Effector memory CD8-positive, alpha-beta T cell (primary cell): ENCODE measurements at regions not wholly inside any gene's neighbourhood (a gene's known extent, or its start where the extent isn't known, plus 50 kb on each side); places are given as distances from the start of the nearest gene placed in this dataset.

Source experiments
- ATAC-seq: fragments of 150-1000 bp; cut with Tn5 transposase; replicated peaks from 2 replicates; pipeline ENCODE4 v1.10.0; 2021; ENCODE audit warnings: mild to moderate bottlenecking, moderate library complexity
- DNase-seq, 3 experiments: peaks; one replicate each; pipeline ENCODE4 v3.0.0; 2021
- H3K27ac Mint-ChIP-seq, 2 donors: one replicate each; pipeline ENCODE4 v1.8.0; 2022; ENCODE audit warnings: mild to moderate bottlenecking in 2 of 2, mixed read lengths in 2 of 2, moderate library complexity in 2 of 2
- H3K27me3 Mint-ChIP-seq, 2 donors: one replicate each; pipeline ENCODE4 v1.8.0; 2022; ENCODE audit warnings: mixed read lengths in 2 of 2
- H3K36me3 Mint-ChIP-seq: one replicate; pipeline ENCODE4 v1.8.0; 2022; ENCODE audit warnings: mild to moderate bottlenecking, moderate library complexity, mixed read lengths; ENCODE audit not compliant: insufficient read depth
- H3K4me1 Mint-ChIP-seq, 2 donors: one replicate each; pipeline ENCODE4 v1.8.0; 2022; ENCODE audit warnings: low read depth in 2 of 2, mixed read lengths in 2 of 2
- H3K4me3 Mint-ChIP-seq, 2 donors: one replicate each; pipeline ENCODE4 v1.8.0; 2022; ENCODE audit warnings: mild to moderate bottlenecking in 2 of 2, mixed read lengths in 2 of 2, moderate library complexity in 2 of 2
- H3K9me3 Mint-ChIP-seq, 2 donors: one replicate each; pipeline ENCODE4 v1.8.0; 2022; ENCODE audit warnings: mixed read lengths in 2 of 2

DNA sequence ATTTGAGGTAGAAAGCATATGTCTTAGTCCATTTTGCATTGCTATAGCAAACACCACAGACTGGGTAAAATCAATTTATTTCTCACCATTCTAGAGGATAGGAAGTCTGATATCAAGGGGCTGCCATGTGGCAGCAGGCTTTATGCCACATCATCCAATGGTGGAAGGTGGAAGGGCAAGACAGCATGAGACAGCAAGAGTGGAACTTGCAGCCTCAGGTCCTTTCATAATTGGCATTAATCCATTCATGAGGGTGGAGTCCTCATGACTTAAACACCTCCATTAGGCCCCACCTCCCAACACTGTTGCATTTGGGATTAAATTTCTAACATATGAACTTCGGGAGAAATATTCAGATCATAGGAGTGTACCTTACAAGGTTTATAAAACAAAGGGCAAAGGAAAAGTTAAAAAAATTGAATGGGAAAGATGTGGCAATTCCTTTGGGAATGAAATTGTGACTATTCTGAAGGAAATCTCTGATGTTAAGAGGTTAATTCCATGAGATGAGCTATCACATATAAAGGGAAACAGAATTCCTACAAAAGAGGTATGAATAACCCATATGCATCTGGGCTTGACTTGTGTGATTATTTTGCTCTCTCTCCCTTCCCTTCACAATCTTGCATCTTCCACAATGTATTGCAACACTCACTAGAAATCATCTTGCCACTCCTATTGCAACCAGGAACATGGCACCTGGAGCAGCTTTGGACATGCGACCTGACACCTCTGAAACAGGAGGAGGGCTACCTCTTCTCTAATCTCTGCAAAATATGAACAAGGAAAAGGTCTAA, 507.8 kb downstream of the EPHA4 start:
- H3K36me3 Mint-ChIP-seq = no peaks in the 10 kb centered on the region
- no peak for DNase-seq
- no peak overlapping the region for H3K4me3 Mint-ChIP-seq
- no peaks in the 10 kb centered on the region for H3K4me1 Mint-ChIP-seq
- peaks cover 17 to 32% of the 10 kb centered on the region in 2 donors for H3K27me3 Mint-ChIP-seq
- ATAC-seq = no peak
- no peaks in the 10 kb centered on the region for H3K9me3 Mint-ChIP-seq
- H3K27ac Mint-ChIP-seq = no peak overlapping the region

DNA sequence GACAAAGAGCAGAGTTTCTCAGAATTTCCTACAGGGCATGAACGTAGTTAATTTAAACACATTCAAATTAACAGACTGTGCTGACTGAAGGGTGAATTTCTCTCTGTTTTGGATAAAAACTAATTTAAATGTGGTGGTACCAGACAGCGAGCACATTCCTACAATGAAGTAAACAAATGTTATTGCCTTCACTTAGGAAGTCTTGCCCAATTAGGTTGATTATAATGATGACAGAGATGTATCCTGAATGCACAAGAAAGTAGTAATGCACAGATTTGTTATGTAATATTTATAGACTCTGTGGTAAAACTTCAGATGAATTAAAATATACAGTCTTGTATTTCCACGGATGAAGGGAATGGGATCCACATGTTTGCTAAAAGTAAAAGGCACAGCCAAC, 507.2 kb downstream of the EPHA4 start:
- ATAC-seq (no peak), DNase-seq (no peak)
- Mint-ChIP-seq H3K27me3 (peaks cover 11 to 25% of the 10 kb centered on the region in 2 donors), H3K36me3 (no peaks in the 10 kb centered on the region), H3K9me3 (no peaks in the 10 kb centered on the region), H3K4me1 (no peaks in the 10 kb centered on the region), H3K4me3 (no peak overlapping the region), H3K27ac (no peak overlapping the region)

DNA sequence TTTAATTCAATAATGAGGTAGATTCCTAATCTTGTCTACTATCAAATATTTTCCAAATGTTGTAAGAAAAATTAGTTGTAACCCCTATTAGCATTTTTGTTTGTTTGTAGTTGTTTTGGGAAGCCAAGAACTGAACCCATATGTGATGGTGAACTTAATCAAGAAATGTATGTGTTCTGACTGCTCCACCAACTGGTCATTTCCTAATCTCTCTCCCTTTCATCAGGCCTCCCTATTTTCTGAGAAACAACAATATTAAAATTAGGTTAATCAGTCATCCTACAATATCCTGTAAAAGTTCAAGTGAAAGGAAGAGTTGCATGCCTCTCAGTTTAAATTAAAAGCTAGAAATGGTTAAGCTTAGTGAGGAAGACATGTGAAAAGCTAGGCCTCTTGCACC, 504.0 kb downstream of the EPHA4 start:
- DNase-seq = no peak
- H3K4me1 Mint-ChIP-seq = no peaks in the 10 kb centered on the region
- ATAC-seq = no peak
- no peak overlapping the region for H3K4me3 Mint-ChIP-seq
- H3K27me3 Mint-ChIP-seq = peaks cover 0 to under 1% of the 10 kb centered on the region in 2 donors
- H3K36me3 Mint-ChIP-seq = no peaks in the 10 kb centered on the region
- H3K27ac Mint-ChIP-seq = no peak overlapping the region
- peaks cover 0 to 7% of the 10 kb centered on the region in 2 donors for H3K9me3 Mint-ChIP-seq

DNA sequence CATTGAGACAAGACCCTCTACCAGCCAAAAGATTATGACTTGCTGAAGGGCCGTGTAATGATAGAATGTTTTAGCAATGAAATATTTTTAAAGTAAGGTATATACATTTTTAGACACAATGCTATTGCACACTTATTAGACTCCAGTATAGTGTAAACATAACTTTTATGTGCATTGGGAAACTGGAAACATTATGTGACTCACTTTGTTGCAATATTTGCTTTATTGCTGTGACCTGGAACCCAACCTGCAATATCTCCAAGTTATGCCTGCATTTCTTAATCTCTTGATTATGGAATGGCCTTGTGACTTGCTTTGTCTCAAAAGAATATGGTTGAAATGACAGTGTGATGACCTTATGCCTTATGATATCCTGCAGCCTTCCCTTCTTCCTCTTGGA, 502.0 kb downstream of the EPHA4 start:
- peaks cover 0 to 7% of the 10 kb centered on the region in 2 donors for H3K9me3 Mint-ChIP-seq
- no peak overlapping the region for H3K27ac Mint-ChIP-seq
- H3K4me3 Mint-ChIP-seq = no peak overlapping the region
- H3K27me3 Mint-ChIP-seq = peaks cover 0 to 6% of the 10 kb centered on the region in 2 donors
- no peak for DNase-seq
- no peaks in the 10 kb centered on the region for H3K36me3 Mint-ChIP-seq
- H3K4me1 Mint-ChIP-seq = no peaks in the 10 kb centered on the region
- no peak for ATAC-seq

DNA sequence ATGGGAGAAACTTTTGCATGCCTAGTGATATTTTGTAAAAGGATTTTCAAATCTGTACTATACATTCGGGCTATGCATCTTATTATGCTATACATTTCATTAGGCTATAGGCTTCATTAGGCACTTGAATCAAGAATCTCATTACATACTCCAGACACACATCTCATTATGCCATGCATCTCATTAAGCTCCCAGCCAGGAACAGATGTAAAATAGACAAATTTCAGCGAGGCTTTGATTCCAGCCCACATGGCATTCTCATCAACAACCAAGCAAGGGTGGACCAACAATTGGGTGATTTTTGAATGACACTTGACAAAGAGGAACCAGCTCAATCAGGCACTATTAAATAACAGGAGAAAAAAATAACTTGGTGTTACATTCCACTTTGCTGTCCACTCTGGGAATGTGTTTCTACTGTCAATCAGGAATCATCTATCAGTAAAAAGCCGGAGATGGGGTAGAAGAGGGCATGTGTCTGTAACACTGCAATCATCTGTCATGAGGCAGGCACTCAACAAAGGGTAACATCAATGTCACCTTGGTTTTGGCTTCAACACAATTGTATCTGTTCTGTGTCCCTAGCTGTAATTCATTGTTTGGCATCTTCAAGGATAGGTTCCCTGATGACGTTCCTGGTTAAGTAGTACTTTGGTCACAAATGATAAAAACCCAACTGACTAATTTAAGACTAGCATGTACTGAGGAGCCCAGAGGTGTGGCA, 498.6 kb downstream of the EPHA4 start:
- Mint-ChIP-seq H3K27ac (no peak overlapping the region), H3K9me3 (peaks cover 0 to 7% of the 10 kb centered on the region in 2 donors)

DNA sequence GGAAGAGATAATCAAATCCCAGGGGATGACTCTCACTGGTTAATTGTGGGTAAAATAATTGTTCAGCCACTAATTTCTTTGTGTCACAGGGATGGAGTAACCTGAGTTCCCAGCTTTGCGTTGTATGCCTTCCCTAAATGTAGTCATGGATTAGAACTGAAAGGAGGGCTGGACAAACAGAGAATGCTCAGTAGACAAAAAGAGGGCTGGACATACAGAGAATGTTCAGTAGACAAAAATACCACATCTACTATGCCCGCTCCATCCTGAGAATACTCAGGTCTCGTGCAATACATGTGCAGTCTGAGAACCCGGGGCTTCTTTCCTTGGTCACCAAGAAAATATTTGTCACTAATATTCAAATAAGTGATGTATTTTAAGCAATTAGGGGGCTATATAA, 497.9 kb downstream of the EPHA4 start:
- ATAC-seq (no peak), DNase-seq (no peak)
- no peak overlapping the region for H3K27ac Mint-ChIP-seq
- no peaks in the 10 kb centered on the region for H3K36me3 Mint-ChIP-seq
- peaks cover 0 to 6% of the 10 kb centered on the region in 2 donors for H3K27me3 Mint-ChIP-seq
- no peaks in the 10 kb centered on the region for H3K4me1 Mint-ChIP-seq
- peaks cover 0 to 7% of the 10 kb centered on the region in 2 donors for H3K9me3 Mint-ChIP-seq
- H3K4me3 Mint-ChIP-seq = no peak overlapping the region

More for the DNA sequence above, 498.6 kb downstream of the EPHA4 start:
- peaks cover 0 to 6% of the 10 kb centered on the region in 2 donors for H3K27me3 Mint-ChIP-seq
- H3K4me3 Mint-ChIP-seq = no peak overlapping the region
- H3K4me1 Mint-ChIP-seq = no peaks in the 10 kb centered on the region
- H3K36me3 Mint-ChIP-seq = no peaks in the 10 kb centered on the region
- DNase-seq (no peak), ATAC-seq (no peak)

DNA sequence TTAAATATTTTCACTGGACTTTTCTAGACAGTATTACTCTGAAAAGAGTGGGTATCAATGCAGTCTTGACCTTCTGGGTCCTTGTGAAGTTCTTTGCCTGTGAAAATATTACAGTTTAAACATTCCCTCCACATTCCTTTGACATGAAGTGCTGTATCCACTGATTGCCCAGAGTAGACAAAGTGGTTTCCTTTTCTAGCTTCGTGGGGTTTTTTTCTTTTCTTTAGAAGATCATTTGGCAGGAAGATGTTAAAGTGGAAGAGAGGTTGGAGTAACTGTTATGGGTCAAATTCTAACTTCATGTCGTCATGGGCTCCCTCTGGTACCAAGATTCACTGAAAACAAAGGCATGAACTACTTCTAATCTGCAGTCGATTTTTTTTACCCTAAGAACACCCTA, 496.9 kb downstream of the EPHA4 start:
- H3K9me3 Mint-ChIP-seq = peaks cover 0 to 7% of the 10 kb centered on the region in 2 donors
- ATAC-seq (no peak), DNase-seq (no peak)
- H3K27ac Mint-ChIP-seq = no peak overlapping the region
- H3K4me1 Mint-ChIP-seq = no peaks in the 10 kb centered on the region
- peaks cover 0 to 6% of the 10 kb centered on the region in 2 donors for H3K27me3 Mint-ChIP-seq
- H3K36me3 Mint-ChIP-seq = no peaks in the 10 kb centered on the region
- H3K4me3 Mint-ChIP-seq = no peak overlapping the region

DNA sequence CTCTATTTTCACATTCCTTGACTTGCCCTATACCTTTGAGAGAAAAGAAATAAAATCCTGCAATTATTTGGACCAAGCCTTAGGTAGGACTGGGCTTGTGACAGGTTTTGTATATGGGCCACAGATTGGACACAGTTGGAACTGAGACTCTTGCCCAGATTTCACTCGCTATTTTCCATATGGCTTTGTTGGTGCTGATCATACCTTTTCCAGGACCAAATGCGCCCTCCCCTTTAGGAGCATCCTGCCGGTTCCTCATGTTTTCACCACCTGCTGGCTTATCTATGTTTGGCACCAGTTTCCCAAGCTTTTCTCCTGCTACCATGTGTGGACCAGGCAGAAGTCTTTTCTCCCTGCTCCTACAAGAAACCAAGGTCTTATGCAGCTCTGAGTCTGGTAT, 494.9 kb downstream of the EPHA4 start:
- no peaks in the 10 kb centered on the region for H3K4me1 Mint-ChIP-seq
- peaks cover 8 to 12% of the 10 kb centered on the region in 2 donors for H3K27me3 Mint-ChIP-seq
- H3K4me3 Mint-ChIP-seq = no peak overlapping the region
- H3K36me3 Mint-ChIP-seq = no peaks in the 10 kb centered on the region
- DNase-seq = no peak
- no peak overlapping the region for H3K27ac Mint-ChIP-seq
- H3K9me3 Mint-ChIP-seq = no peaks in the 10 kb centered on the region
- ATAC-seq = no peak

DNA sequence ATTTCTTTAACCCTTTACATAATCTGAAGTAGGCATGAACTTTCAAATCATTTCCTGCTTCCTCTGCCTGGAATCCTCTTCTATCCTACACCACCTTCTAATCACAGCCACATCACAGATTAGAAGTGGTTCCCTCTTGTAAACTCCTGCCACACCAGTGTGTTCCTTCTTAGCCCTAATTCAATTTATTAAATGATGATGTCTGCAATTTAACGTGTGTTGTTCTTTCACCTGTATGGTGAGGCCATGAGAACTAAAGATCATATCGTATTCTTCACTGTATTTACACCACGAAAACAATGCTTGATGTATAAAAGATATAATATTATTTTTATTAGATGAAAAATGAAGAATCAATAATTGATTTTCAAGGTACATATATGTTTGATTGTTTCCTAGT, 494.3 kb downstream of the EPHA4 start:
- peaks cover 8 to 12% of the 10 kb centered on the region in 2 donors for H3K27me3 Mint-ChIP-seq
- H3K4me3 Mint-ChIP-seq = no peak overlapping the region
- H3K4me1 Mint-ChIP-seq = no peaks in the 10 kb centered on the region
- H3K9me3 Mint-ChIP-seq = no peaks in the 10 kb centered on the region
- DNase-seq (no peak), ATAC-seq (no peak)
- no peaks in the 10 kb centered on the region for H3K36me3 Mint-ChIP-seq
- H3K27ac Mint-ChIP-seq = no peak overlapping the region

DNA sequence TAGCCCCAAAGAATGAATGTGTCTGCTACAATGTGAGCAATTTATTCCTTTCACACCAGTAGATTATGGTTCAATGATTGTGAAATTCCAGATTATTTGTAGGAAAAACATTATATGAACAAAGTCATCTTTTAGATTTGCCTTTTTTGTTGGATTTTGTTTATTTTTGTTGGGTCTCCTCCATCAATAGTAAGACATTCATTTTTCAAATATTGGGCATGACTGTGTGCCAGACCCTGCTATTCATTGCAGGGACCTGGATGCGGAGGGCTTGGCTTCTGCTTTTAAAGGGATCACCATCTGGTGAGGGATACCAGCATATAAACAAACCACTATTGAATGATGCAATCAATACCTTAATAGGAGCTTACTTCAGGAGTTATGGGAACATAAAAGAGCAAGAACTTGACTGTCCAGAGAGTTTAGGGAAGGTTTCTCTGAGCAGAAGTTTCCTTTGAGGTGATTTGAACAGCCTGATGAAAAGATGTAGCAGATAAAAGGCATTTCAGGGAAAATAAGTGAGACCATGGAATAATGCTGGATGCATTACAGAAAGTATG, 486.7 kb downstream of the EPHA4 start:
- ATAC-seq (no peak), DNase-seq (no peak)
- Mint-ChIP-seq H3K9me3 (no peaks in the 10 kb centered on the region), H3K4me1 (no peaks in the 10 kb centered on the region), H3K36me3 (no peaks in the 10 kb centered on the region), H3K27ac (no peak overlapping the region), H3K27me3 (peaks cover 4 to 15% of the 10 kb centered on the region in 2 donors), H3K4me3 (no peak overlapping the region)

DNA sequence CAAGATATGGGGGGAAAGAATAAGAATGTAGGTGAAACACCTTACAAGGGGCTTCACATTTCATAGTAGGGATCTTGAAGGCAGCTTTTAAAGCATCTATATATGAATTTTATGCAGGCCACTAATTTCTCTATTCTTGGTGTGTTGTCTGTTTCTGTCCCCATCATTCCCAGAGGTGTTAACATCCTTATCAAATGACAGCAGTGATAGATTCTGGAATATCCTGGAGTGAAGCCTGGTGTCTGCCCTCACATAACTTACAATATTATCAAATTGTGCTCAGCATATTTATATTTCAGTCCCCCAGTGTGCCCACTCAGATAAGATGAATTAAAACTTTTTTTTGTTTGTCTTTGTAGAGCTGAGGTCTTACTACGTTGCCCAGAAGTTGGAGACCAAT, 486.2 kb downstream of the EPHA4 start:
- Mint-ChIP-seq H3K27ac (no peak overlapping the region), H3K9me3 (no peaks in the 10 kb centered on the region), H3K4me1 (no peaks in the 10 kb centered on the region), H3K36me3 (no peaks in the 10 kb centered on the region), H3K4me3 (no peak overlapping the region), H3K27me3 (peaks cover 0 to 11% of the 10 kb centered on the region in 2 donors)
- DNase-seq (no peak), ATAC-seq (no peak)

DNA sequence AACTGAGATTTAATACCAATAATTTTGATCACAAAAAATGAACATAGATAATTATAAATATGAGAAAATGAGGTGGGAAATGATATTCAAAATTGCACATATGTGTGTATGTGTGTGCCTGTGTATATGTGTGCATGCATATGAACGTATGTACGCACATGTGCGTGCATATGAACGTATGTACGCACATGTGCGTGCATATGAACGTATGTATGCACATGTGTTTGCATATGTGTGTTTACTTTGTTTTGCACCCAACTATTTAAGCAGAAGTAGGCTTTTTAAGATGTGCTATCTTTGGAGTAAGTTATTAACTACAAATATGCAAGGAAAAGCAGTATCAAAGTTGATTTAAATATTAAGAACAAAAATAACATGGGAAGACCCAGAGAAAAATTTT, 484.3 kb downstream of the EPHA4 start:
- Mint-ChIP-seq H3K36me3 (no peaks in the 10 kb centered on the region), H3K4me1 (no peaks in the 10 kb centered on the region), H3K9me3 (no peaks in the 10 kb centered on the region), H3K27me3 (peaks cover 0 to 7% of the 10 kb centered on the region in 2 donors), H3K27ac (no peak overlapping the region), H3K4me3 (no peak overlapping the region)
- no peak for ATAC-seq
- DNase-seq = no peak

DNA sequence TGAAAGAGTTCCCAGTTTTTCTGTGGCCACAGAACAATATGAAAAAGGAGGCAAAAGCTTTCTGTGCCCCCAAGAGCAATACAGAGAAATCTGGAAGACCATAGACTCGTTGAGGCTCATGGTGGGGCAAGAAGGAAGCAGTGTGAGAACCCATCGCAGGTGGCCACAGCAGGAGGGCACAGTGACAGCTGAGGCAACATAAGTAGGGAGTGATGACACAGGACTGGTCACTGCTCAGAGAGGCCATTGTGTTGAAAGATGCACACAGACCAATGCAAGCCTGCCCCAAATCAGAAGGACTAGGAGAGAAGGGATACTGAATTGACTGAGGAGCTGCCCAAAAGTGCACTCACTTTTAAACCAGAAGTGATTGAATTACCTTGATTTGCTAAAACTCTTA, 483.6 kb downstream of the EPHA4 start:
- Mint-ChIP-seq H3K36me3 (no peaks in the 10 kb centered on the region), H3K9me3 (no peaks in the 10 kb centered on the region), H3K4me1 (no peaks in the 10 kb centered on the region), H3K4me3 (no peak overlapping the region), H3K27me3 (peaks cover 0 to 7% of the 10 kb centered on the region in 2 donors), H3K27ac (no peak overlapping the region)
- ATAC-seq (no peak), DNase-seq (no peak)

DNA sequence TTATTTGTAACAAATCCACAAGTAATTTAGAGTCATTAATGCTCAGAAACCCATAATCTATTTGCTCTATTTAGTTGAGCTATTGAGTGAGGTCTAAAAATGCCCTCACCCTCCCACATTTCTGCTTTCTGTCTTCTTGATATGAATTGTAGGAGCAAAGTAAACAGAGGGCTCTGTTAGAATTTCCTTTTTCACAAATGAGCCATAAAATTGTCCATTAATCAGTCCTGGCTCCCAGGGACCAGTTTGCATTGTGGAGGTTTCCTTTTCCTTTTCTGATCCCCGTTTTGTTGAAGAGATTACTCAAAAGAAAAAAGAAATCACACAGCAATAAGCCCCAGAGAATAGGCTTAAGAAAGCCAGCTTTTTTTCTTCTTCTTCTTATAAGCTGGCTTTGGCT, 476.7 kb downstream of the EPHA4 start:
- Mint-ChIP-seq H3K4me1 (no peaks in the 10 kb centered on the region), H3K27ac (no peak overlapping the region), H3K9me3 (no peaks in the 10 kb centered on the region), H3K4me3 (no peak overlapping the region), H3K36me3 (no peaks in the 10 kb centered on the region), H3K27me3 (peaks cover 0 to 9% of the 10 kb centered on the region in 2 donors)
- DNase-seq (no peak), ATAC-seq (no peak)
